H1 (cell line): ENCODE measurements at regions not wholly inside any gene's neighbourhood (a gene's known extent, or its start where the extent isn't known, plus 50 kb on each side); places are given as distances from the start of the nearest gene placed in this dataset.
A peak's percentile ranks its signal among the peaks of the same experiment; 100 is the strongest.
"Not testable (repeated sequence)": the region's sequence is repeated elsewhere in the genome, so short reads cannot be mapped to it uniquely, and the experiment has no call there.

ENCODE experiments used
- CTCF ChIA-PET: fragments of 300-600 bp; sonication (Branson Sonifier 250); formaldehyde crosslinking; loops from one replicate; lab custom pipeline; 2021; ENCODE audit not compliant: partially characterized antibody; lab: Charles Lee
- POLR2A ChIA-PET: fragments of 300-600 bp; sonication (Branson Sonifier 250); formaldehyde crosslinking; loops from one replicate; lab custom pipeline; 2021; ENCODE audit warnings: inconsistent platforms; ENCODE audit not compliant: partially characterized antibody; lab: Charles Lee
- DNase-seq, 2 experiments: peaks; one replicate each; pipeline versions ENCODE4 v3.0.0 to v3.0.0-alpha.2; 2010 to 2022; ENCODE audit warnings: low spot score in 2 of 2, low read depth in 1 of 2, mixed read lengths in 1 of 2
- FAIRE-seq: peaks from 2 replicates; lab custom pipeline; 2011; peaks lifted over from hg19 to GRCh38; lab: Jason Lieb, UNC
- H2AFZ ChIP-seq: 2 replicates; pipeline ENCODE4 v1.8.1; 2012; ENCODE audit warnings: low read length, inconsistent platforms
- H2AK5ac ChIP-seq: 2 replicates; pipeline ENCODE4 v1.6.1; 2013; ENCODE audit warnings: low read depth, low read length
- H2BK120ac ChIP-seq: replicated peaks from 2 replicates; pipeline ENCODE3; 2013; ENCODE audit warnings: low read depth, low read length, inconsistent platforms
- H2BK12ac ChIP-seq: 2 replicates; pipeline ENCODE4 v1.6.1; 2013; ENCODE audit warnings: low read depth, low read length
- H2BK15ac ChIP-seq: 2 replicates; pipeline ENCODE4 v1.6.1; 2013; ENCODE audit warnings: low read length
- H2BK20ac ChIP-seq: 2 replicates; pipeline ENCODE4 v1.6.1; 2013; ENCODE audit warnings: low read length
- H2BK5ac ChIP-seq: 2 replicates; pipeline ENCODE4 v1.6.1; 2013; ENCODE audit warnings: low read depth, low read length
- H3K14ac ChIP-seq: 2 replicates; pipeline ENCODE4 v1.6.1; 2013; ENCODE audit warnings: inconsistent platforms; ENCODE audit not compliant: insufficient read length
- H3K18ac ChIP-seq: 2 replicates; pipeline ENCODE4 v1.6.1; 2013; ENCODE audit warnings: low read length; ENCODE audit errors: extremely low read depth
- H3K23ac ChIP-seq: 2 replicates; pipeline ENCODE4 v1.6.1; 2013; ENCODE audit warnings: inconsistent platforms; ENCODE audit not compliant: insufficient read length
- H3K23me2 ChIP-seq: 2 replicates; pipeline ENCODE4 v1.6.1; 2013; ENCODE audit warnings: low read depth, low read length
- H3K27ac ChIP-seq: 2 replicates; pipeline ENCODE4 v1.6.1; 2011; ENCODE audit warnings: low read depth, low read length, inconsistent platforms
- H3K27me3 ChIP-seq, 4 experiments: replicated peaks in 1 of 4; 1 replicate in 1 of 4; 2 replicates in 3 of 4; pipeline versions ENCODE4 v1.6.1 to v1.8.1; 2011 to 2013; ENCODE audit warnings: low read length in 3 of 4, mild to moderate bottlenecking in 3 of 4, inconsistent platforms in 2 of 4, mixed read lengths in 2 of 4, moderate library complexity in 1 of 4; ENCODE audit not compliant: control insufficient read depth in 3 of 4, insufficient read depth in 3 of 4; ENCODE audit errors: extremely low read depth in 1 of 4
- H3K36me3 ChIP-seq, 4 experiments: 2 replicates each; pipeline versions ENCODE4 v1.6.1 to v1.8.1; 2011 to 2013; ENCODE audit warnings: mild to moderate bottlenecking in 4 of 4, low read length in 3 of 4, moderate library complexity in 2 of 4, control low read depth in 1 of 4, inconsistent platforms in 1 of 4; ENCODE audit not compliant: insufficient read depth in 4 of 4, control insufficient read depth in 2 of 4
- H3K4ac ChIP-seq: replicated peaks from 2 replicates; pipeline ENCODE3; 2013; ENCODE audit warnings: low read length, low read depth, mixed read lengths, inconsistent platforms; ENCODE audit not compliant: insufficient read length
- H3K4me1 ChIP-seq, 4 experiments: replicated peaks in 1 of 4; 1 replicate in 1 of 4; 2 replicates in 3 of 4; pipeline versions ENCODE4 v1.6.1 to v1.8.1; 2011 to 2013; ENCODE audit warnings: low read length in 3 of 4, inconsistent platforms in 2 of 4, mixed read lengths in 1 of 4; ENCODE audit not compliant: insufficient read depth in 4 of 4, control insufficient read depth in 3 of 4
- H3K4me2 ChIP-seq, 2 experiments: 2 replicates each; pipeline versions ENCODE4 v1.6.1 to v1.8.1; 2011 to 2013; ENCODE audit warnings: low read depth in 2 of 2, low read length in 2 of 2, control low read depth in 1 of 2, inconsistent platforms in 1 of 2, mild to moderate bottlenecking in 1 of 2; ENCODE audit not compliant: insufficient read depth in 1 of 2
- H3K4me3 ChIP-seq, 4 experiments: fragments of 200-600, 300-600 bp in 1 of 4; sonication (generic), shearing (Covaris generic), sonication (Bioruptor Twin) in 1 of 4; 2 replicates each; pipeline versions ENCODE4 v1.5.1 to v1.8.1; 2011 to 2016; ENCODE audit warnings: low read length in 4 of 4, low read depth in 3 of 4, control low read depth in 2 of 4, inconsistent platforms in 2 of 4, mild to moderate bottlenecking in 2 of 4, mixed read lengths in 1 of 4, moderate library complexity in 1 of 4; ENCODE audit not compliant: insufficient read depth in 2 of 4; ENCODE audit errors: extremely low read depth in 1 of 4
- H3K56ac ChIP-seq: replicated peaks from 2 replicates; pipeline ENCODE3; 2013; ENCODE audit warnings: low read depth, mild to moderate bottlenecking, mixed read lengths, low read length, inconsistent platforms; ENCODE audit not compliant: insufficient read length
- H3K79me1 ChIP-seq: 2 replicates; pipeline ENCODE4 v1.6.1; 2013; ENCODE audit warnings: low read depth, low read length, control low read depth
- H3K79me2 ChIP-seq, 2 experiments: 2 replicates each; pipeline versions ENCODE4 v1.6.1 to v1.8.1; 2012 to 2013; ENCODE audit warnings: low read length in 2 of 2, mild to moderate bottlenecking in 2 of 2, inconsistent platforms in 1 of 2; ENCODE audit not compliant: insufficient read depth in 2 of 2, control insufficient read depth in 1 of 2
- H3K9ac ChIP-seq, 4 experiments: replicated peaks in 1 of 4; 1 replicate in 1 of 4; 2 replicates in 3 of 4; pipeline versions ENCODE4 v1.6.1 to v1.8.1; 2011 to 2013; ENCODE audit warnings: low read depth in 3 of 4, low read length in 3 of 4, control low read depth in 2 of 4, mild to moderate bottlenecking in 2 of 4, moderate library complexity in 2 of 4, inconsistent platforms in 1 of 4; ENCODE audit errors: extremely low read depth in 1 of 4
- H3K9me3 ChIP-seq, 2 experiments: 2 replicates each; pipeline versions ENCODE4 v1.6.1 to v1.8.1; 2012 to 2013; ENCODE audit warnings: mild to moderate bottlenecking in 2 of 2, moderate library complexity in 2 of 2, control low read depth in 1 of 2, inconsistent platforms in 1 of 2, low read depth in 1 of 2, low read length in 1 of 2, mixed read lengths in 1 of 2; ENCODE audit not compliant: insufficient read depth in 2 of 2
- H4K20me1 ChIP-seq, 2 experiments: replicated peaks in 1 of 2; 2 replicates each; pipeline versions ENCODE3 to v1.8.1; 2011 to 2013; ENCODE audit warnings: inconsistent platforms in 2 of 2, low read length in 2 of 2, mild to moderate bottlenecking in 1 of 2; ENCODE audit not compliant: insufficient read depth in 2 of 2, control insufficient read depth in 1 of 2
- H4K5ac ChIP-seq: 2 replicates; pipeline ENCODE4 v1.6.1; 2013; ENCODE audit warnings: low read length, low read depth, mixed read lengths, inconsistent platforms; ENCODE audit not compliant: insufficient read length
- H4K8ac ChIP-seq: 2 replicates; pipeline ENCODE4 v1.8.0; 2013; ENCODE audit warnings: mild to moderate bottlenecking, moderate library complexity, low read length, inconsistent platforms; ENCODE audit not compliant: insufficient read depth; ENCODE audit errors: extremely low read depth
- H4K91ac ChIP-seq: replicated peaks from 2 replicates; pipeline ENCODE3; 2013; ENCODE audit warnings: low read length, mixed read lengths, inconsistent platforms; ENCODE audit not compliant: insufficient read length
- WGBS, 2 experiments: shearing (Covaris generic) in 1 of 2; methylation state at CpG; one replicate each; pipeline versions ENCODE4 v1.1.6 to v1.1.7; 2013 to 2015; ENCODE audit warnings: low lambda C conversion rate in 2 of 2, mixed read lengths in 2 of 2, inconsistent platforms in 1 of 2, low coverage in 1 of 2, missing lambda C conversion rate in 1 of 2; ENCODE audit not compliant: insufficient replicate concordance in 2 of 2, insufficient coverage in 1 of 2, insufficient read length in 1 of 2; ENCODE audit errors: extremely low coverage in 1 of 2, missing lambda C conversion rate in 1 of 2; 5-methylcytosine and 5-hydroxymethylcytosine counted together

DNA sequence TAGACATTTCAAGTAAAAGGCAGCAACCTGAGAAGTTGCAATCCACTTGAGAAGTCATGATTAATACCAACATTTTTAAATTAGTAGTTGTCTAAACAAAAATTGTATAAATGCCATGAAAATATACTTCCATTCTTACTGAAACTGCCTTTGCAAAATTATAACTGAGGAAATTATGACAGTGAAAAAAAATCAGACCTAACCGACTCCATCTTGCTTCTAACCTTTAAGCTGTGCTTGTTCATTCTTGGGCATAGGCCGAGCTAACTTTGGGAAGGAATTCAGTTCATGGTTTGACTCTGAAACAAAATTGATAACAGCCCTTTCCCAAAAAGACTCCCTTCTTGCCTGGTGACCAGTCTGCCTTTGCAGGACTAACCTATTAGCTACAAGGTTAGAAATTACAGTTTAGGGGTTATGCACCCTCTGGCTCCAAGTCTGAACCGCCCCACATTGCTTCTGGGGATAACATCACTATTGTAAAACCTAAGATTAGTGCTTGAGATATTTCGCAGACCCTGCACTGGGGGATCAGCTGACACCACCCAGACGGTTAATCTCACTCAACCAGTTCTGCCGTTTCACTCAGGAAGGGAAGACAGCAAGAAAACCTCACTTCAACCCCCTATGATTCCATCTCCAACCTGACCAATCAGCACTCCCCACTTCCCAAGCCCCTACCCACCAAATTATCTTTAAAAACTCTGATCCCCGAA, 136.1 kb upstream of the ADAMTS3 start:
- DNase-seq, H3K9ac ChIP-seq, H3K4me2 ChIP-seq, H2BK15ac ChIP-seq, H4K91ac ChIP-seq, H3K14ac ChIP-seq, H3K23me2 ChIP-seq, H3K36me3 ChIP-seq, H2BK20ac ChIP-seq, H3K56ac ChIP-seq, POLR2A ChIA-PET, FAIRE-seq, H3K79me1 ChIP-seq, H3K4ac ChIP-seq, H3K4me3 ChIP-seq, H2BK120ac ChIP-seq, H2AK5ac ChIP-seq, H3K4me1 ChIP-seq, H3K9me3 ChIP-seq, H3K27me3 ChIP-seq, H3K79me2 ChIP-seq, H4K5ac ChIP-seq, H4K8ac ChIP-seq, H2BK12ac ChIP-seq, H3K27ac ChIP-seq, H2BK5ac ChIP-seq, H4K20me1 ChIP-seq, H3K23ac ChIP-seq, H3K18ac ChIP-seq: not testable (repeated sequence)
- CTCF ChIA-PET: interaction anchor here (0.6 to 1.0 kb wide), 2 partner anchors 203 to 320 kb away, joined by 3 read pairs; no protein-coding TSS in a partner anchor
- H2AFZ ChIP-seq: peak overlapping the region; percentile 87
- WGBS, 2 experiments: 81% methylated on average over 7 of the region's 7 CpGs; no CpG with 5 or more reads in 1 of the 2 experiments
